HepG2 (cell line): ENCODE measurements at regions not wholly inside any gene's neighbourhood (a gene's known extent, or its start where the extent isn't known, plus 50 kb on each side); places are given as distances from the start of the nearest gene placed in this dataset.

Source experiments
- ATAC-seq: fragments of 200-7000 bp; cut with Tn5 transposase; 3 replicates; pipeline ENCODE4 v1.9.1; 2020; ENCODE audit warnings: mild to moderate bottlenecking, moderate library complexity
- BruUV-seq: library from RNA; stranded (reverse); fragments of 400-500 nt; replicated peaks from 2 replicates; lab custom pipeline; 2021; lab: Mats Ljungman, UMichigan
- CTCF ChIA-PET: fragments of 300-600 bp; formaldehyde crosslinking; extraction: SDS; loops from one replicate; lab custom pipeline; 2021; ENCODE audit warnings: low total read pairs, inconsistent platforms, low intra/inter-chr PET ratio; lab: Yijun Ruan, JAX
- POLR2A ChIA-PET: fragments of 350-600 bp; sonication (Branson Sonifier 250); formaldehyde crosslinking; loops from one replicate; lab custom pipeline; 2020; ENCODE audit warnings: antibody characterized with exemption, inconsistent platforms; lab: Yijun Ruan, JAX
- DNase-seq: peaks from one replicate; pipeline ENCODE4 v3.0.0-alpha.2; 2015; ENCODE audit warnings: low spot score
- FAIRE-seq: peaks from 3 replicates; lab custom pipeline; 2011; peaks lifted over from hg19 to GRCh38; lab: Jason Lieb, UNC
- H2AFZ ChIP-seq: one replicate; pipeline ENCODE4 v1.6.1; 2011; ENCODE audit warnings: low read length, inconsistent platforms
- H3K27ac ChIP-seq: fragments of 300-600 bp; 3 replicates; pipeline ENCODE4 v1.8.0; 2011; ENCODE audit warnings: mixed run types, mild to moderate bottlenecking, mixed read lengths, low read length, inconsistent platforms; ENCODE audit not compliant: insufficient read depth; ENCODE audit errors: extremely low read length
- H3K27me3 ChIP-seq, 2 experiments: fragments of 200-600 bp in 1 of 2; 2 replicates in 1 of 2; 3 replicates in 1 of 2; pipeline versions ENCODE4 v1.6.0 to v1.8.0; 2011; ENCODE audit warnings: low read length in 2 of 2, mild to moderate bottlenecking in 2 of 2, moderate library complexity in 2 of 2, inconsistent platforms in 1 of 2; ENCODE audit not compliant: insufficient read depth in 2 of 2, control insufficient read depth in 1 of 2
- H3K36me3 ChIP-seq, 2 experiments: fragments of 200-600 bp in 1 of 2; replicated peaks in 1 of 2; 2 replicates in 1 of 2; 3 replicates in 1 of 2; pipeline versions ENCODE4 v1.5.1 to v1.8.0; 2011; ENCODE audit warnings: low read length in 2 of 2, inconsistent platforms in 1 of 2; ENCODE audit not compliant: insufficient read depth in 2 of 2, control insufficient read depth in 1 of 2
- H3K4me1 ChIP-seq: 2 replicates; pipeline ENCODE4 v1.5.1; 2012; ENCODE audit warnings: low read length, inconsistent platforms; ENCODE audit not compliant: insufficient read depth
- H3K4me2 ChIP-seq: 2 replicates; pipeline ENCODE4 v1.6.0; 2011; ENCODE audit warnings: low read depth, low read length, inconsistent platforms
- H3K4me3 ChIP-seq, 3 experiments: fragments of 200-600 bp in 1 of 3; sonication (generic), shearing (Covaris generic) in 1 of 3; replicated peaks in 1 of 3; 2 replicates each; pipeline ENCODE4 v1.5.1; 2011 to 2016; ENCODE audit warnings: low read length in 3 of 3, inconsistent platforms in 2 of 3, low read depth in 2 of 3, mild to moderate bottlenecking in 2 of 3, control low read depth in 1 of 3, mixed read lengths in 1 of 3; ENCODE audit not compliant: insufficient read depth in 1 of 3
- H3K79me2 ChIP-seq: one replicate; pipeline ENCODE4 v1.6.1; 2011; ENCODE audit warnings: low read length, inconsistent platforms; ENCODE audit not compliant: insufficient read depth
- H3K9ac ChIP-seq: 2 replicates; pipeline ENCODE4 v1.6.0; 2011; ENCODE audit warnings: mild to moderate bottlenecking, low read depth, low read length, inconsistent platforms; ENCODE audit not compliant: insufficient read depth
- H3K9me3 ChIP-seq: 2 replicates; pipeline ENCODE4 v1.5.1; 2012; ENCODE audit warnings: mild to moderate bottlenecking, low read length
- H4K20me1 ChIP-seq: 2 replicates; pipeline ENCODE4 v1.6.0; 2011; ENCODE audit warnings: inconsistent platforms, mild to moderate bottlenecking, low read length, moderate library complexity; ENCODE audit not compliant: insufficient read depth
- ERF ChIP-seq: IDR thresholded peaks from 2 replicates; pipeline ENCODE4 v1.6.1; 2018; ENCODE audit warnings: missing biosample characterization, missing genetic modification reagents
- GLMP ChIP-seq: sonication (generic); formaldehyde crosslinking; IDR thresholded peaks from 2 replicates; pipeline ENCODE4 v1.9.0; 2021; ENCODE audit warnings: missing genetic modification reagents, mild to moderate bottlenecking, borderline replicate concordance
- TBX3 ChIP-seq: fragments of 450-650 bp; IDR thresholded peaks from 2 replicates; pipeline ENCODE4 v1.6.1; 2017; ENCODE audit warnings: antibody characterized with exemption, mild to moderate bottlenecking, inconsistent platforms, borderline replicate concordance
- THAP11 ChIP-seq: IDR thresholded peaks from 2 replicates; pipeline ENCODE4 v1.6.1; 2016; ENCODE audit warnings: missing biosample characterization, missing genetic modification reagents
- ZBTB8A ChIP-seq: sonication (generic); formaldehyde crosslinking; IDR thresholded peaks from 2 replicates; pipeline ENCODE4 v1.4.0; 2020; ENCODE audit warnings: mild to moderate bottlenecking, low read depth, missing genetic modification reagents, borderline replicate concordance
- ZNF12 ChIP-seq: sonication (generic); formaldehyde crosslinking; IDR thresholded peaks from 2 replicates; pipeline ENCODE4 v1.5.0; 2020; ENCODE audit warnings: missing genetic modification reagents
- ZNF264 ChIP-seq: sonication (generic); formaldehyde crosslinking; IDR thresholded peaks from 2 replicates; pipeline ENCODE4 v1.4.0; 2020; ENCODE audit warnings: missing genetic modification reagents
- ZNF326 ChIP-seq: sonication (generic); formaldehyde crosslinking; IDR thresholded peaks from 2 replicates; pipeline ENCODE4 v1.4.0; 2020; ENCODE audit warnings: missing genetic modification reagents, borderline replicate concordance
- ZNF589 ChIP-seq: sonication (generic); formaldehyde crosslinking; conservative IDR thresholded peaks from 2 replicates; pipeline ENCODE4 v1.8.0; 2022; ENCODE audit warnings: mild to moderate bottlenecking, moderate library complexity, missing genetic modification reagents
- ZNF7 ChIP-seq: IDR thresholded peaks from 2 replicates; pipeline ENCODE4 v1.6.1; 2016; ENCODE audit warnings: missing biosample characterization, missing genetic modification reagents
- WGBS: methylation state at CpG from one replicate; pipeline ENCODE4 v1.1.6; 2017; ENCODE audit warnings: low lambda C conversion rate; 5-methylcytosine and 5-hydroxymethylcytosine counted together
- in situ Hi-C: cut with HindIII; loops from 2 replicates; pipeline ENCODE4 v1.10.0; 2017; ENCODE audit warnings: low pct_unique_long_range_greater_than_20kb; ENCODE audit not compliant: extremely low pct_ligation_motif_present
- intact Hi-C: fragments of 100-400 bp; cut with micrococcal nuclease; formaldehyde crosslinking; loops from one replicate; pipeline ENCODE4 v1.10.0; 2022; ENCODE audit not compliant: unreplicated experiment
- TF ChIP-seq, protein P1 (sequence below): sonication (generic); formaldehyde crosslinking; IDR thresholded peaks from 2 replicates; pipeline ENCODE4 v1.9.0; 2021; ENCODE audit warnings: missing genetic modification reagents, borderline replicate concordance
- TF ChIP-seq, protein P2 (sequence below): sonication (generic); IDR thresholded peaks from 2 replicates; pipeline ENCODE4 v1.6.1; 2016; ENCODE audit warnings: low read depth, borderline replicate concordance
- TF ChIP-seq, protein P3 (sequence below): sonication (generic); formaldehyde crosslinking; IDR thresholded peaks from 2 replicates; pipeline ENCODE4 v1.5.1; 2020; ENCODE audit warnings: missing genetic modification reagents, mild to moderate bottlenecking, borderline replicate concordance

DNA sequence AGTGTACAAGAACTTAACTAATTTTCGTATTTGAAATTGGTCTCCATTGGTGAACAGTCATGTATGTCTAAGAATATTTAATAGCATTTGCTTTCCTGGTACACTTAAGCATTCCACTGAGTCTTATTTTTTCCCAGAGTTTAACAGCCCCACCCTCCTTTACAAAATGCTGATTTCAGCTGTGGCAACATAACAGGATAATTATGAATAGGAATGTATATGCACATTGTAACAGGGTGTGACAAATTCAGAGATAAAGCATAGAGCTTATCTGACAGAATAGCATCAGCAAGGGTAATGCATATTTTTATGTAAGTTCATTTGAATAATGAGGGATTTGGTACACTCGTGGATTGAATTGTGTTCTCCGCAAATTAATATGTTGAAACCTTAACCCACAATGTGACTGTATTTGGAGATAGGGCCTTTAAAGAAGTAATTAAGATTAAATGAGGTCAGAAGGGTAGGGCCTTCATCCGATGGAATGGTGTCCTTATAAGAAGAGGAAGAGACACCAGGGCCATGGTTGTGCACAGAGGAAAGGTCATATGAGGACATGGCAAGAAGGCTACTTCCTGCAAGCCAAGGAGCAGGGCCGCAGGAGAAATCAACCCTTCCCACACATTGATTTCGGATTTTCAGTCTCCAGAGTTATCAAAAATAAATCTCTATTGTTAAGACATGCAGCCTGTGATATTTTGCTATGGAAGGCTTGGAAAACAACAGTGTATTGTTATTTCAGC lies 439.7 kb upstream of the CDH20 start (continued):
- TF ChIP-seq, protein P1, sequence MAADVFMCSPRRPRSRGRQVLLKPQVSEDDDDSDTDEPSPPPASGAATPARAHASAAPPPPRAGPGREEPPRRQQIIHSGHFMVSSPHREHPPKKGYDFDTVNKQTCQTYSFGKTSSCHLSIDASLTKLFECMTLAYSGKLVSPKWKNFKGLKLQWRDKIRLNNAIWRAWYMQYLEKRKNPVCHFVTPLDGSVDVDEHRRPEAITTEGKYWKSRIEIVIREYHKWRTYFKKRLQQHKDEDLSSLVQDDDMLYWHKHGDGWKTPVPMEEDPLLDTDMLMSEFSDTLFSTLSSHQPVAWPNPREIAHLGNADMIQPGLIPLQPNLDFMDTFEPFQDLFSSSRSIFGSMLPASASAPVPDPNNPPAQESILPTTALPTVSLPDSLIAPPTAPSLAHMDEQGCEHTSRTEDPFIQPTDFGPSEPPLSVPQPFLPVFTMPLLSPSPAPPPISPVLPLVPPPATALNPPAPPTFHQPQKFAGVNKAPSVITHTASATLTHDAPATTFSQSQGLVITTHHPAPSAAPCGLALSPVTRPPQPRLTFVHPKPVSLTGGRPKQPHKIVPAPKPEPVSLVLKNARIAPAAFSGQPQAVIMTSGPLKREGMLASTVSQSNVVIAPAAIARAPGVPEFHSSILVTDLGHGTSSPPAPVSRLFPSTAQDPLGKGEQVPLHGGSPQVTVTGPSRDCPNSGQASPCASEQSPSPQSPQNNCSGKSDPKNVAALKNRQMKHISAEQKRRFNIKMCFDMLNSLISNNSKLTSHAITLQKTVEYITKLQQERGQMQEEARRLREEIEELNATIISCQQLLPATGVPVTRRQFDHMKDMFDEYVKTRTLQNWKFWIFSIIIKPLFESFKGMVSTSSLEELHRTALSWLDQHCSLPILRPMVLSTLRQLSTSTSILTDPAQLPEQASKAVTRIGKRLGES (CRISPR knock-in tag), result no peak
- TF ChIP-seq ZNF264 (CRISPR knock-in tag) (no peak), ZNF326 (no peak), ZNF7 (no peak)
- TF ChIP-seq, protein P2, sequence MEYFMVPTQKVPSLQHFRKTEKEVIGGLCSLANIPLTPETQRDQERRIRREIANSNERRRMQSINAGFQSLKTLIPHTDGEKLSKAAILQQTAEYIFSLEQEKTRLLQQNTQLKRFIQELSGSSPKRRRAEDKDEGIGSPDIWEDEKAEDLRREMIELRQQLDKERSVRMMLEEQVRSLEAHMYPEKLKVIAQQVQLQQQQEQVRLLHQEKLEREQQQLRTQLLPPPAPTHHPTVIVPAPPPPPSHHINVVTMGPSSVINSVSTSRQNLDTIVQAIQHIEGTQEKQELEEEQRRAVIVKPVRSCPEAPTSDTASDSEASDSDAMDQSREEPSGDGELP, result no peak

GRCh38 chr18:60894254-60894945 lies 438.8 kb upstream of the CDH20 start:
- WGBS, result 9% methylated on average over 8 of the region's 8 CpGs
- ATAC-seq, result no peak
- no peak for DNase-seq
- Histone ChIP-seq H3K9ac (no peak overlapping the region), H3K36me3 (no peaks in the 10 kb centered on the region), H3K27me3 (no peaks in the 10 kb centered on the region), H3K9me3 (no peaks in the 10 kb centered on the region), H2AFZ (no peak overlapping the region), H4K20me1 (no peaks in the 10 kb centered on the region), H3K4me2 (no peak overlapping the region), H3K4me1 (no peaks in the 10 kb centered on the region), H3K27ac (no peak overlapping the region), H3K4me3 (no peak overlapping the region), H3K79me2 (no peaks in the 10 kb centered on the region)
- intact Hi-C loops (no loop called here), in situ Hi-C loops (no loop called here)
- CTCF ChIA-PET, result no interaction called here
- FAIRE-seq, result no peak
- no TSS peak for BruUV-seq
- POLR2A ChIA-PET, result no interaction called here
- no peak for TF ChIP-seq TBX3
- TF ChIP-seq ERF (CRISPR knock-in tag), result no peak
- no peak for TF ChIP-seq THAP11 (CRISPR knock-in tag)
- TF ChIP-seq, protein P3, sequence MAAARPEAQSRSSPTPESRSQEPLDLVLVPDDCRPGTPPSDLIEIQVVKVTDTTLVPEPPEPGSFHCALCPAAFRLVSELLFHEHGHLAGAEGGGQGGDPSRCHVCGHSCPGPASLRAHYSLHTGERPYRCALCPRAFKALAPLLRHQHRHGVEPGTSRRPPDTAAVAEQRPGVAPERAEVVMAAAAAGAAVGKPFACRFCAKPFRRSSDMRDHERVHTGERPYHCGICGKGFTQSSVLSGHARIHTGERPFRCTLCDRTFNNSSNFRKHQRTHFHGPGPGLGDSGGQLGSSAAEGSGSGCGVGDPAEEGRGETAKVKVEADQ, result no peak
- no peak for TF ChIP-seq GLMP
- TF ChIP-seq ZNF12 (CRISPR knock-in tag), result no peak
- no peak for TF ChIP-seq ZBTB8A (CRISPR knock-in tag)
- no peak for TF ChIP-seq ZNF589
